HL-60 (cell line): ENCODE measurements at regions not wholly inside any gene's neighbourhood (a gene's known extent, or its start where the extent isn't known, plus 50 kb on each side); places are given as distances from the start of the nearest gene placed in this dataset.

ENCODE experiments used
- DNase-seq, 2 experiments: peaks; one replicate each; pipeline ENCODE4 v3.0.0-alpha.2; 2010 to 2020; ENCODE audit warnings: low read depth in 1 of 2, low spot score in 1 of 2
- H3K27ac ChIP-seq: fragments of 250-450 bp; sonication (Bioruptor Pico); replicated peaks from 2 replicates; pipeline ENCODE4 v1.5.1; 2020; ENCODE audit warnings: mild to moderate bottlenecking, moderate library complexity
- H3K27me3 ChIP-seq: fragments of 250-450 bp; sonication (Bioruptor Pico); 2 replicates; pipeline ENCODE4 v1.5.1; 2021; ENCODE audit warnings: mild to moderate bottlenecking, moderate library complexity; ENCODE audit not compliant: insufficient read depth, poor library complexity, severe bottlenecking
- H3K4me3 ChIP-seq: replicated peaks from 2 replicates; pipeline ENCODE4 v1.5.1; 2011; ENCODE audit warnings: mild to moderate bottlenecking, control low read depth, low read length; ENCODE audit not compliant: insufficient read depth
- GABPA ChIP-seq: IDR thresholded peaks from 2 replicates; pipeline ENCODE4 v1.6.1; 2012; ENCODE audit warnings: low read depth
- POLR2AphosphoS5 ChIP-seq: IDR thresholded peaks from 2 replicates; pipeline ENCODE4 v1.6.1; 2012; ENCODE audit warnings: low read depth
- SPI1 ChIP-seq: IDR thresholded peaks from 2 replicates; pipeline ENCODE4 v1.6.1; 2012; ENCODE audit warnings: low read depth, mild to moderate bottlenecking, borderline replicate concordance
- TF ChIP-seq, protein P1 (sequence below): IDR thresholded peaks from 2 replicates; pipeline ENCODE4 v1.6.1; 2012; ENCODE audit warnings: low read depth; ENCODE audit not compliant: insufficient replicate concordance
- TF ChIP-seq, protein P2 (sequence below): IDR thresholded peaks from one replicate; pipeline ENCODE4 v1.5.1; 2011; ENCODE audit warnings: low read length, control low read depth, inconsistent platforms; ENCODE audit not compliant: insufficient read depth

DNA sequence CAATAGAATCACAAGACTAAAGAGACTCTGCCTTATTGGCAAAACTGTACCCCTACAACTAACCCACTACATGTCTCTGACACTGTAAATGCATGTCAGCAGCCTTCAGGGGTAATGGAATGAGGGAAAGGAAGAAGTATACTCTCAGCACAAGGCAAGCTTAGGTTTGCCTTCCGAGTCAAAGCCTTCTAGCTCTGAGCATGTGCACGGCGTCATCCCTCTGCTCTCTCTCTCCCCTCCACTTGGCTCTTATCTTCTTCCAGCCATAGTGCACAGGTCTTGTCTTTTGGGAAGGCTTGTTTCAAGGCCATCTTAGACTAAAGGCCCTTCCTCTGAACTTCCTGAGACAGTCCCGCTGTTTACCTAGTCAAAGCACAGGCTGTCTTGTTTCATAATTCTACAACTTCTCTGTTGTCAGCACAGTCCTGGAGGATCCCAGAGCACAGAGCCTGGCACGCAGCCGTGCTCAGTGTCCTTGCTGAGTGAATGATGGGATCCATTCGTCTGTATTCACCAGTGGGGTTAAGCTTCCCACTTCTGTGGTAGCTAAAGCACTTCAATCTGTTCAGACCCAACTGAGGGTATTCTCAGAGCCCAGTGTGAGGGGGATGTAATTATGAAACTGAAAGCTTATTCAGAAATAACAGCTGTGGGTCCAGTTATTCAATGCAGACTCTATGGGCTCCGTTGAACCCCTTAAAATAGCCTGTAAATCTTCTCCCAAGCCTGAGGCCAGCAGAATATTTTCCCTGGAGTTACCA is 166.5 kb upstream of the PLD5 start:
- no peak overlapping the region for H3K27ac ChIP-seq
- no peak overlapping the region for H3K4me3 ChIP-seq
- TF ChIP-seq, protein P1, sequence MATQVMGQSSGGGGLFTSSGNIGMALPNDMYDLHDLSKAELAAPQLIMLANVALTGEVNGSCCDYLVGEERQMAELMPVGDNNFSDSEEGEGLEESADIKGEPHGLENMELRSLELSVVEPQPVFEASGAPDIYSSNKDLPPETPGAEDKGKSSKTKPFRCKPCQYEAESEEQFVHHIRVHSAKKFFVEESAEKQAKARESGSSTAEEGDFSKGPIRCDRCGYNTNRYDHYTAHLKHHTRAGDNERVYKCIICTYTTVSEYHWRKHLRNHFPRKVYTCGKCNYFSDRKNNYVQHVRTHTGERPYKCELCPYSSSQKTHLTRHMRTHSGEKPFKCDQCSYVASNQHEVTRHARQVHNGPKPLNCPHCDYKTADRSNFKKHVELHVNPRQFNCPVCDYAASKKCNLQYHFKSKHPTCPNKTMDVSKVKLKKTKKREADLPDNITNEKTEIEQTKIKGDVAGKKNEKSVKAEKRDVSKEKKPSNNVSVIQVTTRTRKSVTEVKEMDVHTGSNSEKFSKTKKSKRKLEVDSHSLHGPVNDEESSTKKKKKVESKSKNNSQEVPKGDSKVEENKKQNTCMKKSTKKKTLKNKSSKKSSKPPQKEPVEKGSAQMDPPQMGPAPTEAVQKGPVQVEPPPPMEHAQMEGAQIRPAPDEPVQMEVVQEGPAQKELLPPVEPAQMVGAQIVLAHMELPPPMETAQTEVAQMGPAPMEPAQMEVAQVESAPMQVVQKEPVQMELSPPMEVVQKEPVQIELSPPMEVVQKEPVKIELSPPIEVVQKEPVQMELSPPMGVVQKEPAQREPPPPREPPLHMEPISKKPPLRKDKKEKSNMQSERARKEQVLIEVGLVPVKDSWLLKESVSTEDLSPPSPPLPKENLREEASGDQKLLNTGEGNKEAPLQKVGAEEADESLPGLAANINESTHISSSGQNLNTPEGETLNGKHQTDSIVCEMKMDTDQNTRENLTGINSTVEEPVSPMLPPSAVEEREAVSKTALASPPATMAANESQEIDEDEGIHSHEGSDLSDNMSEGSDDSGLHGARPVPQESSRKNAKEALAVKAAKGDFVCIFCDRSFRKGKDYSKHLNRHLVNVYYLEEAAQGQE, result no peak
- TF ChIP-seq GABPA (no peak), POLR2AphosphoS5 (no peak), SPI1 (no peak)
- TF ChIP-seq, protein P2, sequence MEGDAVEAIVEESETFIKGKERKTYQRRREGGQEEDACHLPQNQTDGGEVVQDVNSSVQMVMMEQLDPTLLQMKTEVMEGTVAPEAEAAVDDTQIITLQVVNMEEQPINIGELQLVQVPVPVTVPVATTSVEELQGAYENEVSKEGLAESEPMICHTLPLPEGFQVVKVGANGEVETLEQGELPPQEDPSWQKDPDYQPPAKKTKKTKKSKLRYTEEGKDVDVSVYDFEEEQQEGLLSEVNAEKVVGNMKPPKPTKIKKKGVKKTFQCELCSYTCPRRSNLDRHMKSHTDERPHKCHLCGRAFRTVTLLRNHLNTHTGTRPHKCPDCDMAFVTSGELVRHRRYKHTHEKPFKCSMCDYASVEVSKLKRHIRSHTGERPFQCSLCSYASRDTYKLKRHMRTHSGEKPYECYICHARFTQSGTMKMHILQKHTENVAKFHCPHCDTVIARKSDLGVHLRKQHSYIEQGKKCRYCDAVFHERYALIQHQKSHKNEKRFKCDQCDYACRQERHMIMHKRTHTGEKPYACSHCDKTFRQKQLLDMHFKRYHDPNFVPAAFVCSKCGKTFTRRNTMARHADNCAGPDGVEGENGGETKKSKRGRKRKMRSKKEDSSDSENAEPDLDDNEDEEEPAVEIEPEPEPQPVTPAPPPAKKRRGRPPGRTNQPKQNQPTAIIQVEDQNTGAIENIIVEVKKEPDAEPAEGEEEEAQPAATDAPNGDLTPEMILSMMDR, result no peak
- no peaks in the 10 kb centered on the region for H3K27me3 ChIP-seq
- DNase-seq, result no peak

DNA sequence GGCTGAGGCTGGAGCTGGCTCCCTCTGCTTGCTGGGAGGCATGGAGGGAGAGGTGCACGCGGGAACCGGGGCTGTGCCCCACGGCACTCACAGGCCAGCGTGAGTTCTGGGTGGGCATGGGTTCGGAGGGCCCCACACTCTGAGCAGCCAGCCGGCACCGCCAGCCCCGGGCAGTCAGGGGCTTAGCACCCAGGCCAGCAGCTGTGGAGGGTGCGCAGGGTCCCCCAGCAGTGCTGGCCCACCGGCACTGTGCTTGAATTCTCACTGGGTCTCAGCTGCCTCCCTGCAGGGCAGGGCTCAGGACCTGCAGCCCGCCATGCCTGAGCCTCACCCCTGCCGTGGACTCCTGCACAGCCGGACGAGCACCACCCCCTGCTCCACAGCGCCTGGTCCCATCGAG is 164.9 kb upstream of the PLD5 start:
- no peak for DNase-seq
- Histone ChIP-seq H3K27ac (no peak overlapping the region), H3K4me3 (no peak overlapping the region), H3K27me3 (no peaks in the 10 kb centered on the region)
- TF ChIP-seq, protein P1, result no peak

- DNase-seq, result no peak
- TF ChIP-seq, protein P2, result no peak
- TF ChIP-seq GABPA (no peak), POLR2AphosphoS5 (no peak), SPI1 (no peak)
- TF ChIP-seq, protein P1, result no peak
These were observed 150.6 kb upstream of the PLD5 start for GRCh38 chr1:242674951-242675645.

More at GRCh38 chr1:242674951-242675645, 150.6 kb upstream of the PLD5 start:
- H3K27ac ChIP-seq, result no peak overlapping the region
- no peak overlapping the region for H3K4me3 ChIP-seq
- no peaks in the 10 kb centered on the region for H3K27me3 ChIP-seq
